WTC11 (cell line): ENCODE measurements at regions not wholly inside any gene's neighbourhood (a gene's known extent, or its start where the extent isn't known, plus 50 kb on each side); places are given as distances from the start of the nearest gene placed in this dataset.

Experiments
- ATAC-seq: fragments of 200-7000 bp; cut with Tn5 transposase; 2 replicates; pipeline ENCODE4 v1.10.0; 2021; ENCODE audit warnings: mild to moderate bottlenecking, moderate library complexity
- CTCF ChIA-PET: fragments of 300-600 bp; sonication (Branson Sonifier 250); formaldehyde crosslinking; loops from one replicate; lab custom pipeline; 2021; ENCODE audit warnings: antibody characterized with exemption; lab: Charles Lee
- POLR2A ChIA-PET: fragments of 350-600 bp; sonication (Branson Sonifier 250); formaldehyde crosslinking; loops from one replicate; lab custom pipeline; 2021; ENCODE audit warnings: antibody characterized with exemption; lab: Charles Lee
- DNase-seq: peaks from one replicate; pipeline ENCODE4 v3.0.0; 2021; ENCODE audit warnings: low spot score
- H3K27ac Mint-ChIP-seq: 2 replicates; pipeline ENCODE4 v1.8.0; 2021; ENCODE audit warnings: mixed read lengths
- H3K27me3 Mint-ChIP-seq: 2 replicates; pipeline ENCODE4 v1.8.0; 2021; ENCODE audit warnings: low read depth, mild to moderate bottlenecking, moderate library complexity, mixed read lengths
- H3K36me3 Mint-ChIP-seq: 2 replicates; pipeline ENCODE4 v1.8.0; 2021; ENCODE audit warnings: mixed read lengths
- H3K4me1 Mint-ChIP-seq: 2 replicates; pipeline ENCODE4 v1.8.0; 2022; ENCODE audit warnings: mixed read lengths
- H3K4me3 Mint-ChIP-seq: 2 replicates; pipeline ENCODE4 v1.8.0; 2021; ENCODE audit warnings: mild to moderate bottlenecking, moderate library complexity, mixed read lengths
- H3K9me3 Mint-ChIP-seq: 2 replicates; pipeline ENCODE4 v1.8.0; 2021; ENCODE audit warnings: mixed read lengths
- AFF4 ChIP-seq: sonication (generic); formaldehyde crosslinking; IDR thresholded peaks from 2 replicates; pipeline ENCODE4 v1.8.1; 2023; ENCODE audit warnings: mild to moderate bottlenecking, missing genetic modification reagents, borderline replicate concordance
- ARID4B ChIP-seq: sonication (generic); formaldehyde crosslinking; IDR thresholded peaks from 2 replicates; pipeline ENCODE4 v1.8.0; 2023; ENCODE audit warnings: missing genetic modification reagents, mild to moderate bottlenecking, borderline replicate concordance
- ATF2 ChIP-seq: sonication (generic); formaldehyde crosslinking; IDR thresholded peaks from 2 replicates; pipeline ENCODE4 v1.8.1; 2022; ENCODE audit warnings: low read depth, missing genetic modification reagents, borderline replicate concordance
- CDX4 ChIP-seq: fragments of 250-450 bp; sonication (Bioruptor Pico); IDR thresholded peaks from 2 replicates; pipeline ENCODE4 v1.9.0; 2021; ENCODE audit warnings: moderate library complexity, mild to moderate bottlenecking, inconsistent platforms, borderline replicate concordance
- FOXP1 ChIP-seq: sonication (generic); formaldehyde crosslinking; IDR thresholded peaks from 2 replicates; pipeline ENCODE4 v1.8.0; 2022; ENCODE audit warnings: missing genetic modification reagents, mild to moderate bottlenecking, moderate library complexity, borderline replicate concordance
- GABPB1 ChIP-seq: sonication (generic); formaldehyde crosslinking; IDR thresholded peaks from 2 replicates; pipeline ENCODE4 v1.8.1; 2023; ENCODE audit warnings: mild to moderate bottlenecking, missing genetic modification reagents
- HMGA2 ChIP-seq: fragments of 250-450 bp; sonication (Bioruptor Pico); IDR thresholded peaks from 2 replicates; pipeline ENCODE4 v1.4.0; 2021; ENCODE audit warnings: mild to moderate bottlenecking, moderate library complexity
- JAZF1 ChIP-seq: fragments of 250-450 bp; sonication (Bioruptor Pico); IDR thresholded peaks from 2 replicates; pipeline ENCODE4 v1.9.0; 2021; ENCODE audit warnings: moderate library complexity, mild to moderate bottlenecking, inconsistent platforms
- MXD4 ChIP-seq: fragments of 250-450 bp; sonication (Bioruptor Pico); IDR thresholded peaks from 2 replicates; pipeline ENCODE4 v1.8.0; 2021; ENCODE audit warnings: mild to moderate bottlenecking, moderate library complexity, borderline replicate concordance
- NFATC4 ChIP-seq: fragments of 250-450 bp; sonication (Bioruptor Pico); IDR thresholded peaks from 2 replicates; pipeline ENCODE4 v1.9.0; 2021; ENCODE audit warnings: mild to moderate bottlenecking
- OVOL2 ChIP-seq: fragments of 250-450 bp; sonication (Bioruptor Pico); IDR thresholded peaks from 2 replicates; pipeline ENCODE4 v1.9.0; 2021; ENCODE audit warnings: mild to moderate bottlenecking, borderline replicate concordance
- RELA ChIP-seq: sonication (generic); formaldehyde crosslinking; IDR thresholded peaks from 2 replicates; pipeline ENCODE4 v1.8.1; 2022; ENCODE audit warnings: missing genetic modification reagents, mild to moderate bottlenecking, borderline replicate concordance
- STAT6 ChIP-seq: sonication (generic); formaldehyde crosslinking; conservative IDR thresholded peaks from 2 replicates; pipeline ENCODE4 v1.8.1; 2023; ENCODE audit warnings: mild to moderate bottlenecking, low read depth, missing genetic modification reagents, moderate library complexity
- USF2 ChIP-seq: sonication (generic); formaldehyde crosslinking; IDR thresholded peaks from 2 replicates; pipeline ENCODE4 v1.8.1; 2023; ENCODE audit warnings: mild to moderate bottlenecking, missing genetic modification reagents, moderate library complexity
- ZBTB21 ChIP-seq: sonication (generic); formaldehyde crosslinking; IDR thresholded peaks from 2 replicates; pipeline ENCODE4 v1.8.1; 2023; ENCODE audit warnings: mild to moderate bottlenecking, missing genetic modification reagents, borderline replicate concordance

- 0 out of 2 replicates have a peak overlapping the region, but pooled peaks have one; percentile 39 for H3K27ac Mint-ChIP-seq
Measured at GRCh38 chr9:89750117-89750791, 145.4 kb downstream of the GADD45G start.

More at GRCh38 chr9:89750117-89750791, 145.4 kb downstream of the GADD45G start:
- H3K4me3 Mint-ChIP-seq: no peak overlapping the region
- CTCF ChIA-PET: interaction anchor here (0.6 to 2.5 kb wide), 14 partner anchors 11 to 357 kb away, joined by 3 to 16 read pairs (median 4); partner anchors contain the start of gene GADD45G
- TF ChIP-seq NFATC4 (CRISPR knock-in tag) (no peak), RELA (no peak), STAT6 (CRISPR knock-in tag) (no peak), CDX4 (CRISPR knock-in tag) (no peak), MXD4 (no peak), ATF2 (CRISPR knock-in tag) (no peak), ARID4B (CRISPR knock-in tag) (no peak), HMGA2 (CRISPR knock-in tag) (no peak), OVOL2 (CRISPR knock-in tag) (no peak), FOXP1 (CRISPR knock-in tag) (no peak), ZBTB21 (CRISPR knock-in tag) (no peak), JAZF1 (CRISPR knock-in tag) (no peak), AFF4 (no peak), USF2 (CRISPR knock-in tag) (no peak), GABPB1 (CRISPR knock-in tag) (no peak)
- peak; percentile 69 for ATAC-seq
- peaks cover 26% of the 10 kb centered on the region for H3K4me1 Mint-ChIP-seq
- H3K9me3 Mint-ChIP-seq: no peaks in the 10 kb centered on the region
- no peaks in the 10 kb centered on the region for H3K36me3 Mint-ChIP-seq
- no peak for DNase-seq
- POLR2A ChIA-PET: no interaction called here
- H3K27me3 Mint-ChIP-seq: no peaks in the 10 kb centered on the region
